Upper lobe of left lung (tissue), 6 donors: ENCODE measurements at regions not wholly inside any gene's neighbourhood (a gene's known extent, or its start where the extent isn't known, plus 50 kb on each side); places are given as distances from the start of the nearest gene placed in this dataset.

Experiments
- ATAC-seq, 2 donors: fragments of 200-7000 bp; cut with Tn5 transposase; one replicate each; pipeline ENCODE4 v1.9.1; 2022; ENCODE audit warnings: mild to moderate bottlenecking in 2 of 2, moderate library complexity in 2 of 2; ENCODE audit not compliant: low FRiP score in 2 of 2
- DNase-seq, 2 donors: peaks; one replicate each; pipeline ENCODE4 v3.0.0-alpha.2; 2019 to 2020
- H3K27ac ChIP-seq, 4 donors: fragments of 200-600 bp; sonication (generic); one replicate each; pipeline ENCODE4 v1.5.1; 2016 to 2019
- H3K27me3 ChIP-seq, 4 donors: fragments of 200-600 bp; sonication (generic); one replicate each; pipeline ENCODE4 v1.5.1; 2017 to 2019
- H3K36me3 ChIP-seq, 4 donors: fragments of 200-600 bp; sonication (generic); one replicate each; pipeline ENCODE4 v1.5.1; 2016 to 2019
- H3K4me1 ChIP-seq, 4 donors: fragments of 200-600 bp; sonication (generic); one replicate each; pipeline ENCODE4 v1.5.1; 2018 to 2019
- H3K4me3 ChIP-seq, 4 donors: fragments of 200-600 bp; sonication (generic); one replicate each; pipeline ENCODE4 v1.5.1; 2017 to 2019; ENCODE audit warnings: mild to moderate bottlenecking in 2 of 4, moderate library complexity in 1 of 4
- H3K9me3 ChIP-seq, 4 donors: fragments of 200-600 bp; sonication (generic); one replicate each; pipeline ENCODE4 v1.5.1; 2018 to 2019
- CTCF ChIP-seq, 6 experiments: fragments of 450-650 bp in 4 of 6; fragments of 200-600 bp in 2 of 6; sonication (generic) in 2 of 6; IDR thresholded peaks; one replicate each; pipeline ENCODE4 v1.5.1; 2016 to 2019; ENCODE audit warnings: antibody characterized with exemption in 6 of 6
- EP300 ChIP-seq, 4 donors: sonication (generic); formaldehyde crosslinking; IDR thresholded peaks; one replicate each; pipeline ENCODE4 v1.5.1; 2017; ENCODE audit warnings: antibody characterized with exemption in 4 of 4, control low read depth in 2 of 4
- POLR2A ChIP-seq, 4 donors: fragments of 450-650 bp; IDR thresholded peaks; one replicate each; pipeline ENCODE4 v1.5.1; 2016 to 2017; ENCODE audit warnings: antibody characterized with exemption in 4 of 4, mild to moderate bottlenecking in 2 of 4
- POLR2AphosphoS5 ChIP-seq, 2 donors: sonication (generic); formaldehyde crosslinking; IDR thresholded peaks; one replicate each; pipeline ENCODE4 v1.5.1; 2017; ENCODE audit warnings: antibody characterized with exemption in 2 of 2
- WGBS, 2 donors: methylation state at CpG; one replicate each; pipeline ENCODE4 v1.1.5; 2017 to 2018; 5-methylcytosine and 5-hydroxymethylcytosine counted together
- donor health status: DM: no; HTN: no; CAD: no; lungs with moderate emphysema.
- donor health status: DM: no; HTN: yes; CAD: no; lungs with severe emphysema.

GRCh38 chr20:61045876-61046585, 206.0 kb upstream of the CDH4 start:
- ATAC-seq: no peak
- Histone ChIP-seq H3K27me3 (no peaks in the 10 kb centered on the region), H3K4me3 (no peak overlapping the region), H3K36me3 (no peaks in the 10 kb centered on the region), H3K27ac (no peak overlapping the region), H3K4me1 (no peaks in the 10 kb centered on the region), H3K9me3 (no peaks in the 10 kb centered on the region)
- no peak for DNase-seq
- TF ChIP-seq CTCF (IDR thresholded peaks at IDR 0.05): no peak
- no peak for TF ChIP-seq POLR2A (IDR thresholded peaks at IDR 0.05)
- no peak for TF ChIP-seq POLR2AphosphoS5 (IDR thresholded peaks at IDR 0.05)
- TF ChIP-seq EP300 (IDR thresholded peaks at IDR 0.05): no peak
- WGBS, 2 donors: 68 to 83% methylated on average over 3 of the region's 3 CpGs

GRCh38 chr20:61046721-61047351, 205.2 kb upstream of the CDH4 start:
- TF ChIP-seq CTCF (IDR thresholded peaks at IDR 0.05) (no peak), EP300 (IDR thresholded peaks at IDR 0.05) (no peak), POLR2A (IDR thresholded peaks at IDR 0.05) (no peak), POLR2AphosphoS5 (IDR thresholded peaks at IDR 0.05) (no peak)
- H3K27me3 ChIP-seq: no peaks in the 10 kb centered on the region
- WGBS, 2 donors: 87% methylated on average over 9 of the region's 9 CpGs
- ATAC-seq (no peak), DNase-seq (no peak)
- H3K9me3 ChIP-seq: no peaks in the 10 kb centered on the region
- no peak overlapping the region for H3K27ac ChIP-seq
- H3K36me3 ChIP-seq: no peaks in the 10 kb centered on the region
- H3K4me3 ChIP-seq: no peak overlapping the region
- no peaks in the 10 kb centered on the region for H3K4me1 ChIP-seq

- no peaks in the 10 kb centered on the region for H3K9me3 ChIP-seq
- TF ChIP-seq CTCF (IDR thresholded peaks at IDR 0.05): no peak
- H3K27me3 ChIP-seq: no peaks in the 10 kb centered on the region
- H3K36me3 ChIP-seq: no peaks in the 10 kb centered on the region
- no peak overlapping the region for H3K27ac ChIP-seq
- ATAC-seq (no peak), DNase-seq (peak in 1 of 2 donors; percentile 25)
- H3K4me1 ChIP-seq: no peaks in the 10 kb centered on the region
- 87 to 95% methylated on average over 3 to 4 of the region's 4 CpGs for WGBS, 2 donors
- H3K4me3 ChIP-seq: no peak overlapping the region
These were observed 204.5 kb upstream of the CDH4 start for GRCh38 chr20:61047515-61047914.

GRCh38 chr20:61048302-61048701, 203.8 kb upstream of the CDH4 start:
- DNase-seq (no peak), ATAC-seq (no peak)
- Histone ChIP-seq H3K9me3 (no peaks in the 10 kb centered on the region), H3K27ac (no peak overlapping the region), H3K36me3 (no peaks in the 10 kb centered on the region), H3K4me3 (no peak overlapping the region), H3K27me3 (no peaks in the 10 kb centered on the region), H3K4me1 (no peaks in the 10 kb centered on the region)
- TF ChIP-seq EP300 (IDR thresholded peaks at IDR 0.05) (no peak), CTCF (IDR thresholded peaks at IDR 0.05) (no peak), POLR2AphosphoS5 (IDR thresholded peaks at IDR 0.05) (no peak), POLR2A (IDR thresholded peaks at IDR 0.05) (no peak)
- WGBS, 2 donors: 80 to 89% methylated on average over 2 of the region's 2 CpGs

- 73 to 84% methylated on average over 8 to 9 of the region's 9 CpGs for WGBS, 2 donors
- H3K4me3 ChIP-seq: no peak overlapping the region
These were observed 202.4 kb upstream of the CDH4 start for GRCh38 chr20:61049684-61050083.

More at GRCh38 chr20:61049684-61050083, 202.4 kb upstream of the CDH4 start:
- TF ChIP-seq POLR2A (IDR thresholded peaks at IDR 0.05) (no peak), POLR2AphosphoS5 (IDR thresholded peaks at IDR 0.05) (no peak), EP300 (IDR thresholded peaks at IDR 0.05) (no peak), CTCF (IDR thresholded peaks at IDR 0.05) (no peak)
- Histone ChIP-seq H3K4me1 (no peaks in the 10 kb centered on the region), H3K27me3 (no peaks in the 10 kb centered on the region), H3K27ac (no peak overlapping the region), H3K9me3 (no peaks in the 10 kb centered on the region), H3K36me3 (no peaks in the 10 kb centered on the region)
- DNase-seq (no peak), ATAC-seq (no peak)
